Activated CD8-positive, alpha-beta memory T cell treated with anti-CD3 and anti-CD28 coated beads, Interleukin-2, amount 10 ng/mL, durations not matched to agents 7 days and 5 days (primary cell): ENCODE measurements at regions not wholly inside any gene's neighbourhood (a gene's known extent, or its start where the extent isn't known, plus 50 kb on each side); places are given as distances from the start of the nearest gene placed in this dataset.
"Not testable (repeated sequence)": the region's sequence is repeated elsewhere in the genome, so short reads cannot be mapped to it uniquely, and the experiment has no call there.

ENCODE experiments used
- ATAC-seq: fragments of 150-1000 bp; cut with Tn5 transposase; one replicate; pipeline ENCODE4 v1.10.0; 2021; ENCODE audit warnings: moderate library complexity
- CTCF ChIA-PET: fragments of 350-600 bp; sonication (Branson Sonifier 250); formaldehyde crosslinking; loops from one replicate; lab custom pipeline; 2021; ENCODE audit warnings: antibody characterized with exemption; lab: Charles Lee
- DNase-seq: peaks from one replicate; pipeline ENCODE4 v3.0.0-alpha.2; 2020
- H3K27ac Mint-ChIP-seq: one replicate; pipeline ENCODE4 v1.8.0; 2021; ENCODE audit warnings: mild to moderate bottlenecking, mixed read lengths
- H3K27me3 Mint-ChIP-seq: one replicate; pipeline ENCODE4 v1.8.0; 2021; ENCODE audit warnings: mixed read lengths
- H3K36me3 Mint-ChIP-seq: one replicate; pipeline ENCODE4 v1.8.0; 2021; ENCODE audit warnings: mild to moderate bottlenecking, mixed read lengths
- H3K4me1 Mint-ChIP-seq: one replicate; pipeline ENCODE4 v1.8.0; 2021; ENCODE audit warnings: mixed read lengths
- H3K4me3 Mint-ChIP-seq: one replicate; pipeline ENCODE4 v1.8.0; 2021; ENCODE audit warnings: mild to moderate bottlenecking, moderate library complexity, mixed read lengths
- H3K9me3 Mint-ChIP-seq: one replicate; pipeline ENCODE4 v1.8.0; 2022; ENCODE audit warnings: low read depth, mixed read lengths

- peaks cover 13% of the 10 kb centered on the region for H3K9me3 Mint-ChIP-seq
- H3K27ac Mint-ChIP-seq, DNase-seq, H3K4me1 Mint-ChIP-seq, H3K4me3 Mint-ChIP-seq, ATAC-seq, CTCF ChIA-PET, H3K36me3 Mint-ChIP-seq, H3K27me3 Mint-ChIP-seq: not testable (repeated sequence)
Observed at GRCh38 chr4:9577869-9578268, 133.7 kb downstream of the DEFB131A start.

GRCh38 chr4:9582880-9583279 is 138.7 kb downstream of the DEFB131A start:
- DNase-seq, H3K27me3 Mint-ChIP-seq, H3K9me3 Mint-ChIP-seq, H3K4me3 Mint-ChIP-seq, CTCF ChIA-PET, H3K4me1 Mint-ChIP-seq, H3K27ac Mint-ChIP-seq, H3K36me3 Mint-ChIP-seq, ATAC-seq: not testable (repeated sequence)

- H3K27ac Mint-ChIP-seq = no peak overlapping the region
- CTCF ChIA-PET = no interaction called here
- no peaks in the 10 kb centered on the region for H3K27me3 Mint-ChIP-seq
- H3K9me3 Mint-ChIP-seq = no peaks in the 10 kb centered on the region
- H3K4me1 Mint-ChIP-seq = no peaks in the 10 kb centered on the region
- H3K4me3 Mint-ChIP-seq = no peak overlapping the region
- ATAC-seq (no peak), DNase-seq (no peak)
- H3K36me3 Mint-ChIP-seq = no peaks in the 10 kb centered on the region
Observed at GRCh38 chr4:9592010-9592409, 147.8 kb downstream of the DEFB131A start.

GRCh38 chr4:9594948-9595347 is 150.7 kb downstream of the DEFB131A start:
- Mint-ChIP-seq H3K27ac (no peak overlapping the region), H3K4me1 (no peaks in the 10 kb centered on the region), H3K4me3 (no peak overlapping the region), H3K9me3 (no peaks in the 10 kb centered on the region), H3K27me3 (no peaks in the 10 kb centered on the region), H3K36me3 (no peaks in the 10 kb centered on the region)
- ATAC-seq (no peak), DNase-seq (no peak)
- CTCF ChIA-PET = no interaction called here

- H3K4me3 Mint-ChIP-seq, ATAC-seq, H3K27me3 Mint-ChIP-seq, H3K27ac Mint-ChIP-seq, H3K9me3 Mint-ChIP-seq, DNase-seq, H3K4me1 Mint-ChIP-seq, H3K36me3 Mint-ChIP-seq, CTCF ChIA-PET: not testable (repeated sequence)
Observed at GRCh38 chr4:9595531-9595930, 151.3 kb downstream of the DEFB131A start.

- no peak overlapping the region for H3K27ac Mint-ChIP-seq
- no peaks in the 10 kb centered on the region for H3K27me3 Mint-ChIP-seq
- peaks cover 13% of the 10 kb centered on the region for H3K4me1 Mint-ChIP-seq
- no peaks in the 10 kb centered on the region for H3K36me3 Mint-ChIP-seq
- ATAC-seq (no peak), DNase-seq (no peak)
- CTCF ChIA-PET = no interaction called here
- H3K4me3 Mint-ChIP-seq = no peak overlapping the region
- no peaks in the 10 kb centered on the region for H3K9me3 Mint-ChIP-seq
Observed at GRCh38 chr4:9599266-9599665, 155.1 kb downstream of the DEFB131A start.

GRCh38 chr4:9600246-9600645 is 156.0 kb downstream of the DEFB131A start:
- Mint-ChIP-seq H3K4me1 (peaks cover 22% of the 10 kb centered on the region), H3K9me3 (no peaks in the 10 kb centered on the region), H3K36me3 (no peaks in the 10 kb centered on the region), H3K27me3 (no peaks in the 10 kb centered on the region), H3K27ac (no peak overlapping the region), H3K4me3 (no peak overlapping the region)
- CTCF ChIA-PET = no interaction called here
- ATAC-seq (no peak), DNase-seq (no peak)

GRCh38 chr4:9602389-9602914 is 158.2 kb downstream of the DEFB131A start:
- Mint-ChIP-seq H3K36me3 (no peaks in the 10 kb centered on the region), H3K4me1 (peaks cover 30% of the 10 kb centered on the region), H3K4me3 (no peak overlapping the region), H3K27me3 (no peaks in the 10 kb centered on the region), H3K27ac (no peak overlapping the region), H3K9me3 (no peaks in the 10 kb centered on the region)
- DNase-seq (no peak), ATAC-seq (no peak)
- CTCF ChIA-PET = no interaction called here

- ATAC-seq, CTCF ChIA-PET: not testable (repeated sequence)
Observed at GRCh38 chr4:9604031-9604892, 160.0 kb downstream of the DEFB131A start.

GRCh38 chr4:9604893-9605190 is 160.6 kb downstream of the DEFB131A start:
- CTCF ChIA-PET, DNase-seq, H3K36me3 Mint-ChIP-seq, H3K27me3 Mint-ChIP-seq, ATAC-seq, H3K9me3 Mint-ChIP-seq: not testable (repeated sequence)
- H3K4me3 Mint-ChIP-seq = peak overlapping the region; percentile 82
- H3K4me1 Mint-ChIP-seq = peaks cover 36% of the 10 kb centered on the region
- peak overlapping the region; percentile 97 for H3K27ac Mint-ChIP-seq

More at GRCh38 chr4:9604031-9604892, 160.0 kb downstream of the DEFB131A start:
- DNase-seq = peak; percentile 76
- H3K36me3 Mint-ChIP-seq, H3K9me3 Mint-ChIP-seq, H3K27me3 Mint-ChIP-seq: not testable (repeated sequence)
- peaks cover 36% of the 10 kb centered on the region for H3K4me1 Mint-ChIP-seq
- peak overlapping the region; percentile 82 for H3K4me3 Mint-ChIP-seq
- peak overlapping the region; percentile 97 for H3K27ac Mint-ChIP-seq

- no peaks in the 10 kb centered on the region for H3K9me3 Mint-ChIP-seq
- ATAC-seq = no peak
- CTCF ChIA-PET = no interaction called here
- H3K27me3 Mint-ChIP-seq = no peaks in the 10 kb centered on the region
- H3K4me3 Mint-ChIP-seq = no peak overlapping the region
- DNase-seq = peak; percentile 44
- no peak overlapping the region for H3K27ac Mint-ChIP-seq
- peaks cover 29% of the 10 kb centered on the region for H3K4me1 Mint-ChIP-seq
- no peaks in the 10 kb centered on the region for H3K36me3 Mint-ChIP-seq
Observed at GRCh38 chr4:9608300-9608699, 164.1 kb downstream of the DEFB131A start.

- CTCF ChIA-PET, H3K27me3 Mint-ChIP-seq, DNase-seq, ATAC-seq, H3K4me3 Mint-ChIP-seq, H3K27ac Mint-ChIP-seq, H3K9me3 Mint-ChIP-seq, H3K36me3 Mint-ChIP-seq: not testable (repeated sequence)
- H3K4me1 Mint-ChIP-seq = peaks cover 13% of the 10 kb centered on the region
Observed at GRCh38 chr4:9610321-9610720, 166.1 kb downstream of the DEFB131A start.

GRCh38 chr4:9611101-9611500 is 166.9 kb downstream of the DEFB131A start:
- DNase-seq = no peak
- CTCF ChIA-PET = no interaction called here
- H3K4me1 Mint-ChIP-seq = peaks cover 6% of the 10 kb centered on the region
- no peaks in the 10 kb centered on the region for H3K36me3 Mint-ChIP-seq
- no peak overlapping the region for H3K27ac Mint-ChIP-seq
- no peak overlapping the region for H3K4me3 Mint-ChIP-seq
- H3K9me3 Mint-ChIP-seq = no peaks in the 10 kb centered on the region
- no peaks in the 10 kb centered on the region for H3K27me3 Mint-ChIP-seq
- no peak for ATAC-seq

- not testable (repeated sequence) for H3K4me3 Mint-ChIP-seq, H3K4me1 Mint-ChIP-seq
Observed at GRCh38 chr4:9636411-9636810, 145.0 kb upstream of the DRD5 start.

More at GRCh38 chr4:9636411-9636810, 145.0 kb upstream of the DRD5 start:
- DNase-seq, H3K27me3 Mint-ChIP-seq, ATAC-seq, H3K9me3 Mint-ChIP-seq, H3K27ac Mint-ChIP-seq, H3K36me3 Mint-ChIP-seq, CTCF ChIA-PET: not testable (repeated sequence)
